ENCODE measurements at regions not wholly inside any gene's neighbourhood (a gene's known extent, or its start where the extent isn't known, plus 50 kb on each side); places are given as distances from the start of the nearest gene placed in this dataset.

- TF ChIP-seq FOXP2 (optimal IDR thresholded peaks at IDR 0.05; ENCODE audit: borderline replicate concordance, extremely low read depth, extremely low read length, insufficient read depth) (no peak), SIN3A (IDR thresholded peaks at IDR 0.05; ENCODE audit: borderline replicate concordance, insufficient read depth, low read length) (no peak), REST (IDR thresholded peaks at IDR 0.05; ENCODE audit: insufficient read depth in 1 of 2, low read depth in 2 of 2, low read length in 2 of 2) (no peak), TAF1 (IDR thresholded peaks at IDR 0.05; ENCODE audit: borderline replicate concordance, insufficient read depth, low read length) (no peak), POLR2AphosphoS5 (IDR thresholded peaks at IDR 0.05; ENCODE audit: low read depth, low read length) (no peak)
Observed at GRCh38 chr6:6891125-6891721, 216.5 kb upstream of the RREB1 start.

- TF ChIP-seq TAF1 (IDR thresholded peaks at IDR 0.05; ENCODE audit: borderline replicate concordance, insufficient read depth, low read length) = no peak
- TF ChIP-seq SIN3A (IDR thresholded peaks at IDR 0.05; ENCODE audit: borderline replicate concordance, insufficient read depth, low read length) = no peak
- no peak for TF ChIP-seq REST (IDR thresholded peaks at IDR 0.05; ENCODE audit: insufficient read depth in 1 of 2, low read depth in 2 of 2, low read length in 2 of 2)
- no peak for TF ChIP-seq FOXP2 (optimal IDR thresholded peaks at IDR 0.05; ENCODE audit: borderline replicate concordance, extremely low read depth, extremely low read length, insufficient read depth)
- TF ChIP-seq POLR2AphosphoS5 (IDR thresholded peaks at IDR 0.05; ENCODE audit: low read depth, low read length) = no peak
Observed at GRCh38 chr6:6891949-6892461, 215.8 kb upstream of the RREB1 start.

- TF ChIP-seq POLR2AphosphoS5 (IDR thresholded peaks at IDR 0.05; ENCODE audit: low read depth, low read length) (no peak), FOXP2 (optimal IDR thresholded peaks at IDR 0.05; ENCODE audit: borderline replicate concordance, extremely low read depth, extremely low read length, insufficient read depth) (no peak), REST (IDR thresholded peaks at IDR 0.05; ENCODE audit: insufficient read depth in 1 of 2, low read depth in 2 of 2, low read length in 2 of 2) (no peak), SIN3A (IDR thresholded peaks at IDR 0.05; ENCODE audit: borderline replicate concordance, insufficient read depth, low read length) (no peak), TAF1 (IDR thresholded peaks at IDR 0.05; ENCODE audit: borderline replicate concordance, insufficient read depth, low read length) (no peak)
Observed at GRCh38 chr6:6892744-6893583, 214.8 kb upstream of the RREB1 start.

- no peak for TF ChIP-seq TAF1 (IDR thresholded peaks at IDR 0.05; ENCODE audit: borderline replicate concordance, insufficient read depth, low read length)
- TF ChIP-seq POLR2AphosphoS5 (IDR thresholded peaks at IDR 0.05; ENCODE audit: low read depth, low read length) = no peak
- TF ChIP-seq SIN3A (IDR thresholded peaks at IDR 0.05; ENCODE audit: borderline replicate concordance, insufficient read depth, low read length) = no peak
- TF ChIP-seq REST (IDR thresholded peaks at IDR 0.05; ENCODE audit: insufficient read depth in 1 of 2, low read depth in 2 of 2, low read length in 2 of 2) = no peak
- no peak for TF ChIP-seq FOXP2 (optimal IDR thresholded peaks at IDR 0.05; ENCODE audit: borderline replicate concordance, extremely low read depth, extremely low read length, insufficient read depth)
Observed at GRCh38 chr6:6893701-6894100, 214.1 kb upstream of the RREB1 start.
